SHP77 (cell line): ENCODE measurements at regions not wholly inside any gene's neighbourhood (a gene's known extent, or its start where the extent isn't known, plus 50 kb on each side); places are given as distances from the start of the nearest gene placed in this dataset.
A peak's percentile ranks its signal among the peaks of the same experiment; 100 is the strongest.
"Not testable (repeated sequence)": the region's sequence is repeated elsewhere in the genome, so short reads cannot be mapped to it uniquely, and the experiment has no call there.

Source experiments
- DNase-seq, 2 experiments: peaks; one replicate each; lab custom pipeline; 2025; lab: John Stamatoyannopoulos, UW

- no peak for DNase-seq
Observed at GRCh38 chr13:32828711-32829110, 187.5 kb upstream of the KL start.

- no peak for DNase-seq
Observed at GRCh38 chr13:32829269-32829668, 187.0 kb upstream of the KL start.

- no peak for DNase-seq
Observed at GRCh38 chr13:32829676-32830335, 186.4 kb upstream of the KL start.

- no peak for DNase-seq
Observed at GRCh38 chr13:32830336-32831031, 185.7 kb upstream of the KL start.

- DNase-seq: peak in 1 of 2 experiments; percentile 11
Observed at GRCh38 chr13:32837307-32837972, 178.8 kb upstream of the KL start.

GRCh38 chr13:32837973-32838927 is 178.0 kb upstream of the KL start:
- peak; percentile 40 to 58 for DNase-seq

GRCh38 chr13:32838945-32839344 is 177.3 kb upstream of the KL start:
- peak; percentile 76 to 83 for DNase-seq

- DNase-seq: no peak
Observed at GRCh38 chr13:32840113-32840512, 176.1 kb upstream of the KL start.

- DNase-seq: no peak
Observed at GRCh38 chr13:32840989-32841713, 175.1 kb upstream of the KL start.

- DNase-seq: no peak
Observed at GRCh38 chr13:32845952-32846950, 170.0 kb upstream of the KL start.

GRCh38 chr13:32847976-32848375 is 168.2 kb upstream of the KL start:
- DNase-seq: not testable (repeated sequence)

GRCh38 chr13:32849369-32849768 is 166.9 kb upstream of the KL start:
- DNase-seq: no peak

- DNase-seq: no peak
Observed at GRCh38 chr13:32850316-32851052, 165.7 kb upstream of the KL start.

- no peak for DNase-seq
Observed at GRCh38 chr13:32851083-32852069, 164.8 kb upstream of the KL start.

GRCh38 chr13:32852526-32852925 is 163.7 kb upstream of the KL start:
- DNase-seq: no peak

- DNase-seq: no peak
Observed at GRCh38 chr13:32857077-32857476, 159.1 kb upstream of the KL start.

- no peak for DNase-seq
Observed at GRCh38 chr13:32857689-32858088, 158.5 kb upstream of the KL start.

GRCh38 chr13:32859707-32860292 is 156.4 kb upstream of the KL start:
- no peak for DNase-seq
